ENCODE measurements at regions not wholly inside any gene's neighbourhood (a gene's known extent, or its start where the extent isn't known, plus 50 kb on each side); places are given as distances from the start of the nearest gene placed in this dataset.
A peak's percentile ranks its signal among the peaks of the same experiment; 100 is the strongest.

DNA sequence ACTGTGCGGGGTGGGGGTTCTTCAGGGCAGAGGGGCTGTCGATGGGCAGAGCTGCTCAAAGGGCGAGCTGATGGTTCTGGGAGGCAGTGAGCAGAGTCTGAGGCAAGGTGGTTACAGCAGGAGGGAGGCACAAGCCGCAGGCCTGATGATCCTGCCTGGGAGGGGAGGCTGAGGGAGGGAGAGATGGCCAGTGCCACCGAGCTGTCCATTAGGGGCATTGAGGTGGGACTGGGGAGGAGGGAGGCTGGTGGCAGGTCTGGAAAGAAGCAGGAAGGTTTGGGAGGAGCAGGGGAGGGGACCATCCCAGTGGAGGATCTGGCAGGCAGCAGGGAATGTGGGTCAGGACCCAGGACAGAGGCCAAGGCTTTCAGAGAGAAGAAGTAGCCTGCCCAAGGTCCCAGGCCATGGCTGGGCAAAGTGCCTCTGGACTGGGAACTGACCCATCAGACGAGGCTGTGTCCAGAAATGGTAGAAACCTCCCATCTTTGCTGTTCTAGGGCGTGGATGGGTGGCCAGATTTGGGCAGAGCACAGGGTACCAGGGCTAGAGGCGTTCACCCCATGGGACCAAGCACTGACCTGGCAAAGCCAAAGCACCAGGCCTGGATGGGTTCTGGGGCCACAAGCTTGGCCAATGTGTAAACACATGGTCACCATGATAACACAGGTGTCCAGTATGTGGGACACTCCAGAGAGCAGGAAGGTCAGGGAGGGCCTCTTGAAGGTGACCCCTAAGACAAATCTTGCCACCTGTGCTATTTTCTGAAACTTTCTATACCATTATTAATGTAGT lies 55.5 kb downstream of the INHBB start:
- DNase-seq, result peak in 2 of 10 donors; percentile 59 to 66
- intact Hi-C loops (cut with DNase I), result no loop called here

DNA sequence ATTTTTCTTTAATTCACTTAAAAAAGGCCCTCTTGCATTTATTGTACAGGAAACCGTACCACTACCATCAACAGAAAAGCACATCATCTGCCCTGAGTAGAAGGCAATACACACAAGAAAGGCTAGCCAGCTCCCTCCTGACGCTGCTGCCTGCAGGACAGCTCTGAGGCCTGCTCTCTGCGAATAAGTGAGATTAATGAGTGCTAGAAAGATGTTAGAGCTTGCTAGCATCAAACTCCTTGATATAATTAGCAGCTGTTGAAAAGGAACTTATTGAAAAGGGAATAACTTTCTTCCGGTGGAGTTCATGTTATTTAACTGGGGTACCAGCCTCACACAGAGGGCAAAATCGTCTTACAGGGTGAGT lies 56.1 kb downstream of the INHBB start:
- DNase-seq, result peak in 1 of 10 donors; percentile 40
- intact Hi-C loops (cut with DNase I), result no loop called here

DNA sequence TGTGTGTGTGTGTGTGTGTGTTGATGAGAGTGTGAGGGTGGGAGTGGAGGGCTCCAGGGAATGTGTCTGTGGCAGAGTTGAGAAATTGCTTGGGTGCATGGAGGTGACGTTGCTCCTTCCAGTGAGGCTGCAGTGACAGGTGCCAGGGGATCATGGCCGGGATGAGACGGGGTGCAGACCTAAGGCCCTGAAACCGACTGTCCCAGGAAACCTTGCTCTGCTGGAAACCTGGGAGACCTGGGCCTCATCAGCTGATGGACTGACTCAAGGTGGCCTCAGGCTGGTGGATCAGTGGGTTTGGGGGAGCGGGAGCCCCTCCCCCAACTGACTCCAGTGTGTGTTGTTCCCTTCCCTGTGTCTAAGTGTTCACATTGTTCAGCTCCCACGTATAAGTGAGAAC lies 56.6 kb downstream of the INHBB start:
- intact Hi-C loops (cut with DNase I), result no loop called here

DNA sequence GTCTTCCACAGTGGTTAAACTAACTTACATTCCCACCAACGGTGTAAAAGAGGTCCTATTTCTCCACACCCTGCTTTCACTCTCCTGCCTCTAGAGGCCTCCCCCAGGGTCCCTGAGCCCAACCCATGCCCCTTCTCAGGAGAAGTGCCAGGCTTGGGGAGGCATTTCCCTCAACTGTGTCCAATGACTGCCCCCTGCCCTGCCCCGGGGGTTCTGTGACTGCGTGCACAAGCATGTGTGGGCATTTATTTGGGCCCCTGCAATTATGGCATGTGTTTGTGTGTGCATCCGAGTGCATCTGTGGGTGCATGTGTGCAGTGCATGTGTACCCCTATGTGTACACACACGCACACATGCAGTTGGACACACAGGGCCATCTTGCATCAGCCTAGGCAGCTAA lies 57.3 kb downstream of the INHBB start:
- DNase-seq, result peak in 1 of 10 donors; percentile 39
- intact Hi-C loops (cut with DNase I), result no loop called here

More for the DNA sequence above, 56.6 kb downstream of the INHBB start:
- no peak for DNase-seq

DNA sequence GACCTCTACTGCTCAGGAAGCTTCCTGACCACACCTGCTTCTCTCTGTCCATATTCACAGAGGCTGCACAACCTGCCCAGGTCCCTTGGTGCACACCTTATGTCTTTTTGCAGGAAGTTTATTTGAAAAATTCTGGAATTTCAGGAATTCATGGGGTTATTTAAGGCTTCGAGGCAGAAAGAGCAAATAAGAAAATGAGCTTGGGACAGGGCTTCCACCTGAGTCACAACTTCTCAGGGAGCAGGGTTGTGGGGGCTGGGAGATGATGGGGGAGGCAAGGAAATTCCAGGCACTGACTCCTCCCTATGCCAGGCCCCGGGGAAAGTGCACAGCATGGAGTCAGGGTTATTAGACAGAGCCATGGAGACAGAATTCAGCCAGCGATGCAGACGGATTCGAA lies 57.7 kb downstream of the INHBB start:
- intact Hi-C loops (cut with DNase I), result no loop called here
- DNase-seq, result no peak

DNA sequence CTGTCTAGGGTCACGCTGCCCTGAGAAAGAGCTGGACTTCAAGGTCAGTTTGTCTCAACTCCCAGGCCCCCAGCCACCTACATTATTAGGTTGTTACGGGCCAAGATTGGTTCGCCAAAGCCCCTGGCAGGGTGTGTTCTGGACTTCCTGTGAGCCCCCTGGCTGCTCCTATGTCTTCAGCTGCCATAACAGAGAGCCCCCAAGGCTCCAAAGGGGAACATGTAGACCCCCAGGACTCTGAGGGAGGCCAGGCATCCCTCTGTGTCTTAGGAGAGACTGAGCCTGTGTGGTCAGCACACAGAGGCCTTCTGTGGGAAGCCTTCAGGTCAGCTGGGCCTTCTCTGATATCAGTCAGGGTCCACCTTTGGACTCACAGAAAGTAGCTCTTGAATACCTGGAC lies 58.3 kb downstream of the INHBB start:
- intact Hi-C loops (cut with DNase I), result no loop called here
- DNase-seq, result no peak

DNA sequence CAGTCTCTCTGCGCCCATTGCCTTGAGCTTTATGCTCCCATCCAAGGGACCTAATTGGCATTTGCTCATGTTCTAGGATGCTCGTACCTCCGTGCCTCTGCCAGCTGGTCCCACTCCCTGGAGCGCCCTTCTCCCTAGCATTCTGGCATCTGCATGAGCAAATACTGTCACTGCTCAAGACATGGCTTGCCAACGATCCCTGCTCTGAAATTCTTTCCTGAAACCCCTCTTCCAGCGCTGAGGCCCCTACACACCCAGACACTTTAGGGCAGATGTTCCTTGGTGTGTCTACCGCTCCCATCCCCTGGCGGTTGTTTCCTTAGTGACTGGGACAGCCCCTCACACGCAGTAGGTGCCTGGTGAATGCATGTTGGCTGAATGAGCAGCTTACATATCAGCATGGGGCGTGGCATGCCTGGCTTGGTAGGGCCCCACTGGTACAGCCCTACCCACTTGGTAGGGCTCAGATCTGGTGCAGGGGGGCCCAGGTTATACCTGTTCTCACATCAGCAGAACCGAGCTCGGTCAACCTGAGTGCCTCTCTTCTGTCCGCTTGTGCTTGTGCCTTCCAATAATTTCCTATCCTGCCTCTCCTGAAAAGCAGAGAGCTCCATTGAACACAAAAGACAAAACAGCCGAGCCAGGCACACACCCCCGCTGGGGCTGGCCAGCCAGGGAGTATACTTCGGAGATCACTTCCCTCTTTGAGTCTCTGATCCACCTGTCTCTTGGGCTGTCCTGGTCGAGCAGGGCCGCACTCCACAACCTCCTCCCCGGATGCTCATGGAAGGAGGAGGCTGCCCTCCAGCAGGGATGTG lies 59.2 kb downstream of the INHBB start:
- intact Hi-C loops (cut with DNase I), result no loop called here
- no peak for DNase-seq

DNA sequence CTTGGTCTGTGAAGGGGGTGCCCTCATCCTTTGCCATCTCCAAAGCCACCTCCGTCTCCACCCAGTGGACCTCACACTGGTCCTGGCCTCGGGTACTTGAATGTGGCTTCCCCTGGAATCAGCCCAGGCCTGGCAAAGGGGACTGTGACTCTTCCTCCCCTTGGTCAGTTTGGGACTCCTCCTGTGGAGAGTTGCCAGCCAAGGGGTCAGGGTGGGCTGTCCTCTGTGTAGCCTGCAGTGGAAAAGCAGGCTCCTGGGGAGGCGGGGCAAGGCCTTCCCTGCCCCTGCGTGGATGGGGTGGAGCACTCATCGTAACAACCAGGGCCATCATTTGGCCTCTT lies 59.8 kb downstream of the INHBB start:
- intact Hi-C loops (cut with DNase I), result no loop called here
- no peak for DNase-seq

DNA sequence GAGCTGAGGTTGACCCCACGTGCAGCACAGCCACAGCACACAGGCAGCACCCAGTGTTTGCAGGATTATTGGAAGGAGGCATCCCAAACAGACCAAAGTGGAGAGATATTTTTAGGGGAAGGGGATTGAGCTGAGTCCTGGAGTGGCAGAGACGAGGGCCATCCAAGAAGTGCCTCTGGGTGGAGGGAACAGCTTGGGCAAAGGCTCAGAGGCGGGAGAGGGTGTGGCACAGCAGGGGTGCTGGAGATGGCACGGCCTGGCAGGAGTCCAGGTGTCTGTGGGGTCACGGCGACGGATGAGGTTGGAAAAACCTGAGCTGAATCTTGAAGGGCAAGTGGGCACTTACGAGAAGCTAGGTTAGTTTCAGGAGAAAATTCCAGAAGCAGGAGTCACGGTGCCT lies 60.6 kb downstream of the INHBB start:
- intact Hi-C loops (cut with DNase I), result no loop called here
- no peak for DNase-seq

DNA sequence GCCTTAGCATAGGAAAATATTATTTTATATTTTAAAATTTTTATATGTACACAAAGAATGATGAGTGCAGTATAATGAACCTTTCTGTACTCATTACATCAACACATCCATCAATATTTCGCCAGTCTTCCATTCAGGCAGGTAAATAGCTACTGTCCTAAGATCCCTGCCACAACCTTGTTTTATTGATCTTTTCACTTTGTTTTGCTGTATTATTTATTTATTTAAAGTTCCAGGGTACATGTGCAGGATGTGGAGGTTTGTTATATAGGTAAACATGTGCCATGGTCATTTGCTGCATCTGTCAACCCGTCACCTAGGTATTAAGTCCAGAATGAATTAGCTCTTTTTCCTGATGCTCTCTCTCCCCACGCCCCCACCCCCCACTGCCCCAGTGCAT lies 64.6 kb downstream of the INHBB start:
- no peak for DNase-seq
- intact Hi-C loops (cut with DNase I), result no loop called here

DNA sequence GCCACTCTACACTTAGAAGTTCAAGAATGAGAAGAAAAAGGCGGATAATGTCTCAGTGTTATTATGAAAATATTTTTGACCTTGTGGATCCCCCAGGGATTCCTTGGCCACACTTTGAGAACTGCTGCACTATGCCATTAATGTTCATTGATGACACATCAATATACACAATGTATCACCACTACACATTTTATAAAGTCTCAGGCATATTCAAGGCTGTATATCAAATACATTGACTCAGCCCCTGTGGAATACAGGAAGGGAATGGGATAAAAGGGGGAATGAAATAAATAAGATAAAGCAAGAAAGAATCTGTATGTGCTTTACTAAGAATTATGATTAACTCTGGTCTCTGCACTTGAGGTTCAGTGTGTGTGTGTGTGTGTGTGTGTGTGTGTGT lies 69.1 kb downstream of the INHBB start:
- intact Hi-C loops (cut with DNase I), result no loop called here
- no peak for DNase-seq

DNA sequence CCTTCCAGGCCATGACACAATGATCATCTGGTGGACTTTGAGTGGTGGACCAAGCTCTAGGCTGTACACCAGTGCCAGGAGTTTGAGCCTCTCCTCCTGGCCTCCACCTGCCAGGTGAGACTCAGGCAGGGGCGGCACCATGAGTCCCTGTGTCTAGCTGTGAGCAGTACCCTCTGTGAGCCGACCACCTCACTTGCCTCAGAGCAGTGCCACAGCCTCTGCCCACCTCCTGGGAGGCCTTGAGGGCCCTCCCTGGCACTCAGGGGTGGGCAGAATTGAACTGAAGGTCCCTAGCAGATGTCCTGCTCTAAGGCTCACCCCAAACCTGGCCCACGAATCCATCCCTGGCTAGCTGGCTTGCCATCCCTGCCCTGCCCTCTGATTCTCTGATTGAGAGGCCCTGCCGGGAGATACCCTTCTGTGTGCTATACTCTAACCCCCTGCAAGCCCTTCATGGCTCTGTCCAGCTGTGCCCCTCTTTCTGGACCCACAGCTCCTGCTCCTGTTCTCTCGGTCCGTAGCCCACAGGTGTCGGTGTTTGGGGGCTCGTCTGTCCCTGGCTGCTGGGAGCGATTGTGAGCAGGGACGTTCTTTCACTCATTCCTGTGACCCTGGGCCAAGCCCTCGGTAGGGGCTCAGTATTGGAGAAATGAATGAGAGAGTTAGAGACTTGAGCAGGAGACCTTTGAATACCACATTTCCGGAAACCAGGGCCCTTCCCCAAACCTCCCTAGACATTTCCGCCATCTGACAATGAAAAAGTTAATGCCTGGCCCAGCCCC lies 70.0 kb downstream of the INHBB start:
- intact Hi-C loops (cut with DNase I), result no loop called here
- DNase-seq, result no peak

DNA sequence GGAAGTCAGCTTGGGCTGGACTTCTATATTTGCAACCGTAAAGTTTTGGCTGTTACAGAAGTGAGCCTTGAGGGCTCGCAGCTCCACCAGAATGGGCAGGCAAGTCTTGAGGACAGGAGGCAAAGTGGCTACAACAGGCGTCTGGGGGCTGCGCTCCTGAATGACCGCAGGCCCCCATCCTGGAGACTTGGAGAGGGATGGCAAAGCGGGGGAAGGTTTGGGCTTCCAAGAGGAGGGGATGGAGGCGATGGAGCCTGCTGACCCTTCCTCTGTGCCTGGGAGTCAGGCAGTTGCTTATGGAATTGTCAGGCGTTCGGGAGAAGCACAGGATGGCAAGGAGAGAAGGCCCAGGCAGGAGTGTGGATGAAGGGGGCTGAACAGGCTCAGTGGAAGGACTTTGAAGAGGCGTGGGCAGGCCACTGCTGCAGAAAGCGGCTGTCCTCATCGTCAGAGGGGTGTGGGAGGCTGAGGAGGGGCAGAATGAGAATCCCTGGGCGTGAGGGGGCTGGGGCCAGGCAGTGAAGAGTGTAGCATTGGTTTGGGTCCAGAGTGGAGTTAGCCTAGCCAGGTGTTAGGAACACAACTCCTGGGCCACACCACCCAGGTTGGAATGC lies 72.3 kb downstream of the INHBB start:
- intact Hi-C loops (cut with DNase I), result no loop called here

DNA sequence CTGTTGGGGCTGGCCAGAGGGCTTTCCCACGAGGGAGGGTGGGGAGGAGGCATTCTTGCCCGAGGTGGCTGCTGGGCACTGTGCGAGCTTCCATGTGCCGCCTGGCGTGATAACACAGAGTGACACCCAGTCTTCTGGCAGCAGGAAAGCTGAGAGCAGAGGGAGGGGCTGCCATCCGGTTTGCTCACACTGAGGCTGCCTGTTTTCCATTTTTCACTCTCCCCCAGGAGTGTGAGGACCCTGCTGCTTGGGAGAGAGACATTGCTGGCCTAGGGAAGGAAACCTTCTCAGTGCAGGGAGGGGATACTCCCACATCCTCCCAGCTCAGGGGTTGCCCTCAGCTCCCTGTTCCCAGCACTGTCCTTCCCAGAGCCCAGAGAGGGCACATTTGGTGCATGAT lies 73.1 kb downstream of the INHBB start:
- DNase-seq, result peak in 2 of 10 donors; percentile 42 to 82
- intact Hi-C loops (cut with DNase I), result no loop called here

More for the DNA sequence above, 72.3 kb downstream of the INHBB start:
- DNase-seq, result peak in 1 of 10 donors; percentile 59

DNA sequence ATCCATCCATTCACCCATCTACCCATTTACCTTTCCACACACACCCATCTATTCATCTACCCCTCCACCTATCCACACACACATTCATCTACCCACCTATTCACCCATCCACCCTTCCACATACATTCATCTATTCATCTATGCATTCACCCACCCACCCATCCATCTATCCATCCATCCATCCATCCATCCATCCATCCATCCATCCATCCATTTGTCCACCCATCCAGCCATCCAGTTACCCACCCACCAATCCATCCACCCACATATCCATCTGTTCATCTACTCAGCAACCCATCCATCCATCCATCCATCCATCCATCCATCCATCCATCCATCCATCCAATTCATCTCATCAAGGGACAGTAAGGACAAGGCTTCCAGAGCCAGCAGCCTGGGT lies 74.0 kb downstream of the INHBB start:
- no peak for DNase-seq
- intact Hi-C loops (cut with DNase I), result no loop called here

DNA sequence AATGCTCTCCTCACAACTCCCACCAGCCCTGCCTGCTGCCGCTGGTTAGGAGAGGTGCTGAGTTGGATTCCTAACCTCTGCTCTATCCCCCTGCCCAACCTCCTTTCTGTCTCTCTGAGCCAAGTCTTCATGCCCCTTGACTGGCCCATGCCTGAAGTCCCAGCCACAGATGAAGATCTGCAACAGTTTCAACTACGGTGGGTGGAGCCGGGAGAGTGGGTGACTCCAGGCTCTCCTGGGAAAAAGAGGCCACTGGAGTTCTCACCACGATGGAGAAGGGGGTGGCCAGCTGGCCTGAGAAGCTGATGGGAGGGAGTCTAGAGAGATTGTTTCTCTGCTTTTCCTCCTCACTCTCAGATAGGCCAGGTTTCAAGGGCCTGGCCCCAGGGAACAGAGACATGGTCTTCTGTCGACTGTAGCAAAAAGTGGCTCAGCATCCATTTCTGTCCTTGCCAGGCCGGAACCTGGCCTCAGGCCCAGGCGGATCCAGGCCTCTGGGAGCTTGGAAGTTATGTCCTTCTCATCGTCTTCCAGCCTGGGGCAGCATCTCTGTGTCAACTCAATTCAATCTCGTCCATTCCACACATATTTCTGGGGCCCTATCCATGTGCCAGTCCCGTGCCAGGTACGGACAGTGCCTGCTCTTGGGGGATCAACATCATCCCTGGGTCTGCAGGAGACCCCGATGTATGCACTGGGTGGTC lies 75.3 kb downstream of the INHBB start:
- intact Hi-C loops (cut with DNase I), result no loop called here
- peak in 1 of 10 donors; percentile 46 for DNase-seq

DNA sequence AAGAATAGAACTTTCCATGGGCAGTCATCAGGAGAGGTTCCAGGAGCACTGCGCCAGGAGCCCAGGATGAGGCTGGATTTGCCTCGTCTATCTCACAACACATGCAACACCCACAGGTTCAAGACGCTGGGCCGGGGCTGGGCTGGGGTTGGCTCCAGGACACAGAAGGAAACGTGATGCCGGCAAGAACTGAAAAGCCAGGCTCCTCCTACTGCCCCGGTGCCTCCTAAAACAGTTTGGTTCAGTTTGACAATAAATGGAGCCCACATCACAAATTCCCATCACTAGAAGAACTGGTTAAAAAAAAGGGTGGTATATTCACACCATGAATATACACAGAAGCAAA lies 75.9 kb downstream of the INHBB start:
- intact Hi-C loops (cut with DNase I), result no loop called here
- peak in 3 of 10 donors; percentile 67 to 83 (median 77) for DNase-seq

DNA sequence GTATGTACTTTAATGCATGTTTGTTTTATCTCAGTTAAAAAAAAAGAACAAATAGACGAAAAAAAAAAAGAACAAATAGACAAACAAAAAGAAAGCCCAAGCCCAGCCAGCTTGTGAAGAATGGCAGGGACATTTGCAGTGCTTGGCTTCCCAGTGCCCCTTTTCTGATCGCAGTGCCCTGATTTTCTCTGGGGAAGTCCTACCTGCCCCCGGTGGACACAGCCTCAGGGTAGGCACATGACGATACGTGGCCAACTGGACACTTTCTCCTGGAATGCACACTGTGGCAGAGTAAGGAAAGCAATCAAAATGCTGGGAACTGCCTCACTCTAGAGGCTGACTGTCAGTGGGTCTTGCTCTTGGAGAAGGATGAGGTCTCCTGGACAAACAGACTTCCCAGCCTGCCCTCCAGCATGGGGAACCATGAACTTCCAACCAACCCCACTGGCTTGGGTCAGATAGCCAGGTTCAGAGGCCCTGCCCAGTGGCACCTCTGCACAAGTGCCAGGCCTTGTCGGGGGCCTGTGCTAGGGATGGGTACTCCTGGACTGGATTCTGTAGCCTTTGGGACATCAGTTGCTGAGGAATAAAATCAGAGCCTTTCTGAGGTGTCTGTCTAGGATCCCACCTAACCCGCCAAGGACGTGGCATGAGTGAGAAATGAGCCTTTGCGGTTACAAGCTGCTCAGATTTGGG lies 76.7 kb downstream of the INHBB start:
- DNase-seq, result peak in 1 of 10 donors; percentile 51
- intact Hi-C loops (cut with DNase I), result no loop called here

DNA sequence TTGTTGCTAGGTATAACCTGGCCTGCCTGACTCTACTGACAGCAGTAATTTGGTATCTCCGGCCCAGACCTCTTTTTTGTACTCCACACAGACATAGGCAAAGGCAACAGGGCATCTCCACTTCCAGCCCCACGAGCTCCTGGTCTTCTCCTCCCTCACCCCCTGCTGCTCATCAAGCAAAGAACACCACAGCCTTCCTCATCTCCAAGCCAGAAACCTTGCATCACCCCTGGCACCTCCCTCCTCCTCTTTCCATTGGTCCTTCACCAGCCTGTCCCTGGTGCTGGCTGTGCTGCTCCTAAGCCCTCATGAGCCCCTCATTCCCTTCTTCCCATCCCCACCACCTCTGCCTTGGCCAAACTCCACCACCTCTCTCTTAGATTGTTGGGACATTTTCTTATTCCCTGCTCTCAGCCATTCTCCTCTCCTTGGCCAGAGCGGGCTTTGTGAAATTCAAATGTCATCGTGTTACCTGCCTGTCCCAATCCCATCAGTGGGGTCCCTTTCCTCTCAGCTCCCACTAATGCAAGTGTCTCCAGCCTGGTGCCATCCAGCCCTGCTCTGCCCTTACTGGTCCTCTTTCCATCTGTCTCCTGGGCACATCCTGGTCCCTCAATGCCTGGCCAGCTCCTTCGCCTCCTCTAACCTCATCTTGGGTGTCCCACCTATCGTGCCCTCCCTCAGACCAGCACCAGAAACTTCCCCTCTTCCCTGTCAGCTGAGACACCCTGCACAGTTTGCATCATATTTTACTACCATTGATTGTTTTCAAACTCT lies 77.4 kb downstream of the INHBB start:
- peak in 1 of 10 donors; percentile 18 for DNase-seq

More for the DNA sequence above, 77.4 kb downstream of the INHBB start:
- intact Hi-C loops (cut with DNase I), result no loop called here
